Epithelial cell of esophagus (primary cell): ENCODE measurements at regions not wholly inside any gene's neighbourhood (a gene's known extent, or its start where the extent isn't known, plus 50 kb on each side); places are given as distances from the start of the nearest gene placed in this dataset.

ENCODE experiments used
- DNase-seq: peaks from one replicate; pipeline ENCODE4 v3.0.0; 2010; ENCODE audit warnings: low read depth
- H3K4me3 ChIP-seq: 2 replicates; pipeline ENCODE4 v1.5.1; 2011; ENCODE audit warnings: mild to moderate bottlenecking, low read length, control low read depth
- CTCF ChIP-seq: IDR thresholded peaks from 2 replicates; pipeline ENCODE4 v1.5.1; 2011; ENCODE audit warnings: low read depth, mild to moderate bottlenecking, low read length, control low read depth, inconsistent platforms; ENCODE audit not compliant: insufficient read depth; ENCODE audit errors: missing control alignments

DNA sequence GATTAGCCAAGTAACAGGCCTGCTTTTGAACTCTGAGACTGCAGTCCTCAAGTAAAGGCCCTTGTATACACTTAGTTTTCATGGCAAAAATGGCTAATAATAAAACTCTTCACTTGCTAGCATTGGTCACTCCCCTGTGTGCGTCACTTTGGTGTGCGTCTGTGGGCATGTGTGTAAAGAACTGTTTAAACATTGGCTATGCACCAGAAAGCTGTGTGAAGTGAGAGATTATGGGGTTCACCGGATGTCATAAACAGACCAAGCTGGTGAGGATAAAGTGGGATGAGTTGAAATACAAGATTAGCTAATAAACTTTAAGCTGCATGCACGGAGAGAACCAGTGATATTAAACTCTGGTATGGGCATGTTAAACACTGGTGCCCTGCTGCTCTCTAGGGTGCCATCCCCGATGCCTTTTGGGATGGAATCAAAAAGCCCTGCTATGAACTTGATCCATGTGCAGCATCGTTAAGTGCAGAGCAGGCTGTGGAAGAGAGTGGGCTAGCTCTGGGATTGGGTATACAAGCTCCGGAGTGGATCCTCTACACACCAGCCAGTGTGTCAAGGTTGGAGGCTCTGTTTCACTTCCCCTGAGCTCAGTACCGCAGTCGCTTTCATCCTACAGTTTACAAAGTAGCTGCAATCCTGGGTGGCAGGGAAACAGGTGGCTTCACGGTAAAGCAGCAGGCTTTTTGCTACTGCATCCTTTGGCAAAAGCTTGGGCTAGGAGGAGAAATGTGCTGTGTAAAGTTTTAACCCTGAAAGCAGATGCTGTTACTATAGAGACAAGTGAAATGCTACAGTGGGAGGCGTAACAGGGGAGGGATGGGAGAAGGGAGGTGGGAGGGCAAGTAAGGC lies 108.3 kb upstream of the SLC4A4 start:
- TF ChIP-seq CTCF: no peak
- no peak for DNase-seq
- H3K4me3 ChIP-seq: no peak overlapping the region

- TF ChIP-seq CTCF: no peak
- peak; percentile 58 for DNase-seq
- H3K4me3 ChIP-seq: no peak overlapping the region
These were observed 107.4 kb upstream of the SLC4A4 start for GRCh38 chr4:71231129-71232055.

DNA sequence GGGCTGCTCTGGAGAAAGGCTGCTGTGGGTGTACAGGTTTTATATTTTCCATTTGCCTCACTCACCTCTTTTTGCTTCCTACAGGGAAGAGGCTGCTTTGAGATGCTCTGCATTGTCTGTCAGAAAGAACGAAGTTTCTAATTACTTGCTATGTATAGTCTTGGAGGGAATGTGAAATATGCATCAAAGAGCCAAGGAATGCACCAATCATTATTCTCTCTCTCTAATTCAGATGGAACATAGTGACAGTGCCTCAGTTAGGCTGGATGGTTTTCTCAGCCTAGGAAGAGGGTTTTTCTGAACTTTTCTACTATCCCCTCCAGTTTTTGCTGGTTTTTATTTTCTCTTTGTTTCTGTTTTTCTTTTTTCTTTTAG lies 106.8 kb upstream of the SLC4A4 start:
- H3K4me3 ChIP-seq: no peak overlapping the region
- TF ChIP-seq CTCF: no peak
- no peak for DNase-seq

DNA sequence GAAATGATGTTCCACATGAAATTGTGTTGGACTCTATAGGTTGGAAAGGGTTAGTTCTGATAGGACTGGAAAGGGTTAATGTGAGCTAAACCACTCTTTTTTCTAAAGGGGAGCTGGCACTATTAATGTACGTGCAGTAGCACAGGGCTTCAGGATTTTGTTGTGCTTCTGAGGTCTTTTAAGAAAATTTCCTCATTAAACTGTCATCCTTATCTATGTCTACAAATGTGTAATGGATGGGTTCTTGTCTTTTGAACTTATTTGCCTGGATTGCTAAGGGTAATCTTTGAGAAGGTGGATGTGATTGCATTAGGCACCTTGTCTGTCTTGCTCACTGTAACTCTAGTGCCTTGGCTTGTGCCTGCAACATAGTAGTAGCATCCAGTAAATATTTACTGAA lies 106.0 kb upstream of the SLC4A4 start:
- no peak for DNase-seq
- H3K4me3 ChIP-seq: no peak overlapping the region
- TF ChIP-seq CTCF: no peak

DNA sequence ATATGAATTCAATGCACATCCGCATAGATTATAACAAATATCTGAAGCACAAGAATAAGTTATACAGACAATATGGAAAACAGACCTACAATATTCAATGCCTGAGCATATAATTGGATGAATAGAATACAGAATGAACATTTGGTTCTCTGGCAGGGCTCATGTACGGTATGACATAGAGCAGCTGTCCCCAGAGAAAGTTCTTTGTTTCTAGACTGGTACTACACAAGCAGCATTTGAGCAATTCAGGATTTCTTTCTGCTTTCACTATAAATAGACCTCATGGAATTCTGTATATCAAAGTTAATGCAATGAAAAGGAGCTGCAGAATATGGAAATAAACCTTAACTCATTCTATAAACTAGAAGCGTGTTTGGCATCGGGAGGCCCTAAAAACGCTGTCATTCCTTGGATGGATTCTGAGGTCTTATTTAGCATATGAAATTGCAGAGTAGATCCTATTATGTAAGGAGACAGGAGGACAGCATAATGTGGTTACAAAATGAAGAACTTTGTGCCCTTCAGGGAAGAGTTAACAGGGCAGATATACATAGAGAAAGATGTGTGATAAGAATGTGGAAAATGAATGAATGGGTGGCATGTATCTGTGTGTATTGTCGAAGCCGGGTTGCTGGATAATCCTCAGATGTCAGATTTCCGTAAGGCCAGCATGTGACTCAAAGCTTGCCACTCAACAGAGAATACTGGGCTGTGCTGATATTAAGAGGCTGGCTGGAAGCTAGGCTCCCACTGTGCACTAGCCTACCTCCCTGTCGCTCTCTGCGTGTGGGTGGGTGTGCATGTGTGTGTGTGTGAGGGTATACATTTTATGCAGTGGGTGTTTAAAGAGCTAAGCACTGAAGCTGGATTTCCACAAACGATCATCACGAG lies 103.3 kb upstream of the SLC4A4 start:
- no peak for DNase-seq
- TF ChIP-seq CTCF: no peak

DNA sequence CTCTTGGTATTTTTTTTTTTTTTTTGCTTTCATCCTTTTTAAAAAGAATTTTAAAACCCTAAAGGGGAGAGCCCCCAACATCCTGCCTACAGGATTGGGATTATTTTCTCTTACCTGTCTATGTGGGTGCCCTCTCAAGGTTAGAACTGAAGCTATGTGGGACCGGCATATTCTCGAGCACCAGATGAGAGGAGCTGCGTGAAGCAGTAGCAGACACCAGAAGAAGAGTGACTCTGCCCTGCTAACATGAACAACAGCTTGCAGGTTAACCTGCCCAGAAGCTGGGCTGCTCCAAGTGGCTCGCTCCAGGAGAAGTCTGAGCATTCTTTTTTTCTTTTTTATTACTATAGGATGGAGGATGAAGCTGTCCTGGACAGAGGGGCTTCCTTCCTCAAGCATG lies 102.6 kb upstream of the SLC4A4 start:
- no peak for TF ChIP-seq CTCF
- no peak for DNase-seq

More for the DNA sequence above, 103.3 kb upstream of the SLC4A4 start:
- no peak overlapping the region for H3K4me3 ChIP-seq

More for the DNA sequence above, 102.6 kb upstream of the SLC4A4 start:
- H3K4me3 ChIP-seq: no peak overlapping the region
